Natural killer cell (primary cell): ENCODE measurements at regions not wholly inside any gene's neighbourhood (a gene's known extent, or its start where the extent isn't known, plus 50 kb on each side); places are given as distances from the start of the nearest gene placed in this dataset.
A peak's percentile ranks its signal among the peaks of the same experiment; 100 is the strongest.

ENCODE experiments used
- ATAC-seq, 3 donors: fragments of 150-1000 bp in 2 of 3; fragments of 200-7000 bp in 1 of 3; cut with Tn5 transposase; 1 replicate in 1 of 3; 2 replicates in 2 of 3; pipeline ENCODE4 v1.10.0; 2021; ENCODE audit warnings: mild to moderate bottlenecking in 2 of 3, moderate library complexity in 2 of 3
- DNase-seq, 2 donors: peaks; one replicate each; pipeline versions ENCODE4 v3.0.0 to v3.0.0-alpha.2; 2013 to 2021; ENCODE audit warnings: mixed read lengths in 1 of 2
- H3K27ac ChIP-seq: one replicate; pipeline ENCODE4 v1.5.1; 2013; ENCODE audit warnings: mild to moderate bottlenecking, low read length
- H3K27me3 ChIP-seq: one replicate; pipeline ENCODE4 v1.6.1; 2013; ENCODE audit warnings: low read length; ENCODE audit not compliant: control insufficient read depth, insufficient read depth
- H3K36me3 ChIP-seq: one replicate; pipeline ENCODE4 v1.6.1; 2013; ENCODE audit warnings: low read length; ENCODE audit not compliant: control insufficient read depth, insufficient read depth
- H3K4me1 ChIP-seq: one replicate; pipeline ENCODE4 v1.6.1; 2013; ENCODE audit warnings: low read length; ENCODE audit not compliant: control insufficient read depth, insufficient read depth
- H3K4me3 ChIP-seq: one replicate; pipeline ENCODE4 v1.5.1; 2013; ENCODE audit warnings: low read length
- H3K9me3 ChIP-seq: one replicate; pipeline ENCODE4 v1.6.1; 2013; ENCODE audit warnings: low read length; ENCODE audit not compliant: control insufficient read depth, insufficient read depth
- H3K27ac Mint-ChIP-seq, 2 donors: one replicate each; pipeline ENCODE4 v1.8.0; 2022; ENCODE audit warnings: mild to moderate bottlenecking in 2 of 2, mixed read lengths in 2 of 2, moderate library complexity in 1 of 2
- H3K27me3 Mint-ChIP-seq, 2 donors: one replicate each; pipeline ENCODE4 v1.8.0; 2022; ENCODE audit warnings: low read depth in 2 of 2, mixed read lengths in 2 of 2
- H3K36me3 Mint-ChIP-seq: one replicate; pipeline ENCODE4 v1.8.0; 2022; ENCODE audit warnings: mixed read lengths
- H3K4me1 Mint-ChIP-seq, 2 donors: one replicate each; pipeline ENCODE4 v1.8.0; 2022; ENCODE audit warnings: mixed read lengths in 2 of 2
- H3K4me3 Mint-ChIP-seq: one replicate; pipeline ENCODE4 v1.8.0; 2022; ENCODE audit warnings: mild to moderate bottlenecking, moderate library complexity, mixed read lengths
- H3K9me3 Mint-ChIP-seq, 2 donors: one replicate each; pipeline ENCODE4 v1.8.0; 2022; ENCODE audit warnings: mixed read lengths in 2 of 2
- CTCF ChIP-seq: fragments of 200-600 bp; IDR thresholded peaks from one replicate; pipeline ENCODE4 v1.8.0; 2022; ENCODE audit warnings: antibody characterized with exemption
- whole genome bisulfite sequencing: methylation state at CpG from one replicate; pipeline ENCODE4 v1.1.7; 2013; ENCODE audit warnings: missing lambda C conversion rate; ENCODE audit not compliant: insufficient coverage; 5-methylcytosine and 5-hydroxymethylcytosine counted together
- intact Hi-C: fragments of 100-400 bp; cut with micrococcal nuclease; formaldehyde crosslinking; loops from one replicate; pipeline ENCODE4 v1.14.2; 2022

GRCh38 chr13:73625562-73626339 lies 508.5 kb downstream of the KLF12 start:
- Histone ChIP-seq H3K4me1 (no peaks in the 10 kb centered on the region), H3K4me3 (no peak overlapping the region), H3K27me3 (no peaks in the 10 kb centered on the region), H3K27ac (no peak overlapping the region), H3K9me3 (no peaks in the 10 kb centered on the region), H3K36me3 (no peaks in the 10 kb centered on the region)
- H3K4me3 Mint-ChIP-seq: no peak overlapping the region
- H3K27ac Mint-ChIP-seq: no peak overlapping the region
- intact Hi-C loops: no loop called here
- peak in 1 of 2 donors; percentile 72 for DNase-seq
- 22% methylated on average over 4 of the region's 8 CpGs for WGBS
- no peaks in the 10 kb centered on the region for H3K36me3 Mint-ChIP-seq
- peak in 2 of 3 donors; percentile 67 to 68 for ATAC-seq
- TF ChIP-seq CTCF: no peak
- H3K4me1 Mint-ChIP-seq: no peaks in the 10 kb centered on the region
- no peaks in the 10 kb centered on the region for H3K9me3 Mint-ChIP-seq
- H3K27me3 Mint-ChIP-seq: no peaks in the 10 kb centered on the region

DNA sequence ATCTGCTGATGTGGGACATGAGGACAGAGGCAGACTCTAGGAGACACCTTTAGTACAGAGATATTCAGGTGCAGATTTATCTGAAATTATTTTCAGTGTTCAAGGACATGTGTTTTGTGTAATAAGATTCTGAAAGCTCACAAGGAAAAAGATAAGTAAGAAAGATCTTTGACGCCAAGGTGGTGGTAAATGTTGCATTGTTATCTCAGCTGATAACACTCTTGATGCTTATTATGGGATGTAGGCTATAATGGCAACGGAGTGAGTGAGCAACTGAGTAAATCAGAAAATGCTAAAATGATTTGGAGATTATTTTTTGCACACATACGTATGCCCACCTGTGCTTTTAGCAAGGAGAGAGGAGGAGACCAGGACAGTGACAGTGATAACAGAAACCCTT lies 510.9 kb downstream of the KLF12 start:
- WGBS: 89% methylated on average over 3 of the region's 3 CpGs
- no peak overlapping the region for H3K27ac Mint-ChIP-seq
- DNase-seq: no peak
- no peak overlapping the region for H3K4me3 ChIP-seq
- TF ChIP-seq CTCF: no peak
- no peaks in the 10 kb centered on the region for H3K27me3 ChIP-seq
- H3K4me3 Mint-ChIP-seq: no peak overlapping the region
- no peaks in the 10 kb centered on the region for H3K4me1 ChIP-seq
- ATAC-seq: no peak
- H3K4me1 Mint-ChIP-seq: no peaks in the 10 kb centered on the region
- H3K27ac ChIP-seq: no peak overlapping the region
- H3K9me3 Mint-ChIP-seq: no peaks in the 10 kb centered on the region
- H3K36me3 Mint-ChIP-seq: no peaks in the 10 kb centered on the region
- no peaks in the 10 kb centered on the region for H3K9me3 ChIP-seq
- peaks cover 0 to 4% of the 10 kb centered on the region in 2 donors for H3K27me3 Mint-ChIP-seq
- intact Hi-C loops: no loop called here
- no peaks in the 10 kb centered on the region for H3K36me3 ChIP-seq

GRCh38 chr13:73622381-73622780 lies 511.8 kb downstream of the KLF12 start:
- no peaks in the 10 kb centered on the region for H3K27me3 ChIP-seq
- H3K27ac Mint-ChIP-seq: no peak overlapping the region
- H3K4me1 Mint-ChIP-seq: no peaks in the 10 kb centered on the region
- H3K9me3 Mint-ChIP-seq: no peaks in the 10 kb centered on the region
- no peak overlapping the region for H3K27ac ChIP-seq
- peaks cover 3 to 6% of the 10 kb centered on the region in 2 donors for H3K27me3 Mint-ChIP-seq
- H3K9me3 ChIP-seq: no peaks in the 10 kb centered on the region
- ATAC-seq: no peak
- H3K4me3 Mint-ChIP-seq: no peak overlapping the region
- intact Hi-C loops: no loop called here
- H3K4me3 ChIP-seq: no peak overlapping the region
- 0% methylated on average over 1 of the region's 3 CpGs for WGBS
- no peak for TF ChIP-seq CTCF
- H3K4me1 ChIP-seq: no peaks in the 10 kb centered on the region
- H3K36me3 Mint-ChIP-seq: no peaks in the 10 kb centered on the region
- H3K36me3 ChIP-seq: no peaks in the 10 kb centered on the region
- DNase-seq: peak in 1 of 2 donors; percentile 4
